ENCODE measurements at regions not wholly inside any gene's neighbourhood (a gene's known extent, or its start where the extent isn't known, plus 50 kb on each side); places are given as distances from the start of the nearest gene placed in this dataset.

DNA sequence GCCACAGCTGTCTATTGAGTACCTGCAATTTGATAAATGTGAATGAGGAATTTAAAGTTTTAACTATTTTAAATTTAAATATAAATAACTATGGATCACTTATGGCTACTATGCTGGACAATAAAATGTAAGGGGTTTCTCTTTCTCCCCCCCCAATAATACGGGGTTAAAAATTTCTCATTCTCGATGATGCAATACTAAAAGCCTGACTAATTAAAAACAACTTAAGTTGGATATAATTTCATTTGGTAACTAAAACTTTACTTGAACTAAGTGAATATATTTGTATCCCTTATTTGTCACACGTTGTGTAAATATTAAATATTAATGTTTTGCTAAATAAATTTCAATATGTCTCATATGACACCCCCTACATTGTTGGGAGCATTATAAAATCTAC is 297.3 kb downstream of the GRB14 start:
- no peak for TF ChIP-seq POLR2AphosphoS5 (IDR thresholded peaks at IDR 0.05; ENCODE audit: insufficient read depth in 1 of 2, low read depth in 1 of 2)
- TF ChIP-seq, protein P1, sequence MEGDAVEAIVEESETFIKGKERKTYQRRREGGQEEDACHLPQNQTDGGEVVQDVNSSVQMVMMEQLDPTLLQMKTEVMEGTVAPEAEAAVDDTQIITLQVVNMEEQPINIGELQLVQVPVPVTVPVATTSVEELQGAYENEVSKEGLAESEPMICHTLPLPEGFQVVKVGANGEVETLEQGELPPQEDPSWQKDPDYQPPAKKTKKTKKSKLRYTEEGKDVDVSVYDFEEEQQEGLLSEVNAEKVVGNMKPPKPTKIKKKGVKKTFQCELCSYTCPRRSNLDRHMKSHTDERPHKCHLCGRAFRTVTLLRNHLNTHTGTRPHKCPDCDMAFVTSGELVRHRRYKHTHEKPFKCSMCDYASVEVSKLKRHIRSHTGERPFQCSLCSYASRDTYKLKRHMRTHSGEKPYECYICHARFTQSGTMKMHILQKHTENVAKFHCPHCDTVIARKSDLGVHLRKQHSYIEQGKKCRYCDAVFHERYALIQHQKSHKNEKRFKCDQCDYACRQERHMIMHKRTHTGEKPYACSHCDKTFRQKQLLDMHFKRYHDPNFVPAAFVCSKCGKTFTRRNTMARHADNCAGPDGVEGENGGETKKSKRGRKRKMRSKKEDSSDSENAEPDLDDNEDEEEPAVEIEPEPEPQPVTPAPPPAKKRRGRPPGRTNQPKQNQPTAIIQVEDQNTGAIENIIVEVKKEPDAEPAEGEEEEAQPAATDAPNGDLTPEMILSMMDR (IDR thresholded peaks at IDR 0.05): no peak

Data from vagina (tissue), 2 donors.